ENCODE measurements at regions not wholly inside any gene's neighbourhood (a gene's known extent, or its start where the extent isn't known, plus 50 kb on each side); places are given as distances from the start of the nearest gene placed in this dataset.

DNA sequence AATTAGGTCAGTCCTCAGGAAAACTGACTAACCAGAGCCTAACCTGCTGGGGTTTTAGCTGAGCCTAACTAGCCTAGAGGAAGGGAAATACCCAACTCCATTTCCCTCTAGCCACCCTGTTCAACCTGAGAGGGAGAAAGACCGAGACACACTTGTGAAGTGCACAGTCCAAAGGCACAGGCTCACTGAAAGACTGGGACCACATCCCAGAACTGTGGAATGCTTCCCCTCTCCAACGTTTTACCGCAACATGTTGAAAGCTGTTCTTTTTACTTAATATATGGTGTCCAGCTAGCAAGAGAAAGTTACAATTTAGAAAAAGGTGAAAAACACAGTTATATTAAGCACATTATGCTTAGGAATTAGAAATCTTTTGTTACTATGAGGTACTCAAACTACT lies 76.8 kb upstream of the SIMC1 start:
- ChIA-PET CTCF (no interaction called here), POLR2A (no interaction called here)
- Histone ChIP-seq H3K27me3 (ENCODE audit: insufficient read depth) (no peaks in the 10 kb centered on the region), H3K27ac (ENCODE audit: low read depth in 2 of 2, low read length in 1 of 2) (no peak overlapping the region), H3K36me3 (replicated peaks in 1 of 2; ENCODE audit: control insufficient read depth in 1 of 2, insufficient read depth in 2 of 2, low read length in 1 of 2) (no peaks in the 10 kb centered on the region), H3K4me2 (no peak overlapping the region), H3K9ac (no peak overlapping the region), H2AFZ (ENCODE audit: low read depth) (no peak overlapping the region), H3K9me2 (no peaks in the 10 kb centered on the region), H4K20me1 (ENCODE audit: insufficient read depth) (no peaks in the 10 kb centered on the region), H3K9me3 (no peaks in the 10 kb centered on the region), H3K79me2 (ENCODE audit: insufficient read depth) (no peaks in the 10 kb centered on the region), H3F3A (replicated peaks; ENCODE audit: insufficient read depth) (no peaks in the 10 kb centered on the region), H3K4me3 (ENCODE audit: low read depth in 2 of 2, low read length in 1 of 2) (no peak overlapping the region), H3K4me1 (ENCODE audit: control insufficient read depth in 1 of 2, insufficient read depth in 2 of 2, low read depth in 1 of 2, low read length in 1 of 2) (peaks cover 3% of the 10 kb centered on the region in 2 experiments; a peak in 1 of 4 replicates)
- DNase-seq = no peak
- WGBS (ENCODE audit: low lambda C conversion rate) = 86% methylated on average over 3 of the region's 3 CpGs
- TF ChIP-seq FOXJ3 (CRISPR knock-in tag; IDR thresholded peaks at IDR 0.05) = no peak
- TF ChIP-seq CHD2 (IDR thresholded peaks at IDR 0.05; ENCODE audit: low read length, partially characterized antibody) = no peak
- no peak for TF ChIP-seq YY1 (IDR thresholded peaks at IDR 0.05; ENCODE audit: low read depth)
- no peak for TF ChIP-seq EP300 (IDR thresholded peaks at IDR 0.05; ENCODE audit: borderline replicate concordance in 1 of 2, low read depth in 1 of 2, low read length in 1 of 2)
- no peak for TF ChIP-seq FOSL2 (IDR thresholded peaks at IDR 0.05; ENCODE audit: borderline replicate concordance, low read depth)
- TF ChIP-seq RCOR1 (IDR thresholded peaks at IDR 0.05; ENCODE audit: low read length) = no peak
- no peak for TF ChIP-seq MEF2A (IDR thresholded peaks at IDR 0.05; ENCODE audit: borderline replicate concordance, low read depth)
- TF ChIP-seq GATA2 (CRISPR knock-in tag; IDR thresholded peaks at IDR 0.05) = no peak
- TF ChIP-seq, protein P1, sequence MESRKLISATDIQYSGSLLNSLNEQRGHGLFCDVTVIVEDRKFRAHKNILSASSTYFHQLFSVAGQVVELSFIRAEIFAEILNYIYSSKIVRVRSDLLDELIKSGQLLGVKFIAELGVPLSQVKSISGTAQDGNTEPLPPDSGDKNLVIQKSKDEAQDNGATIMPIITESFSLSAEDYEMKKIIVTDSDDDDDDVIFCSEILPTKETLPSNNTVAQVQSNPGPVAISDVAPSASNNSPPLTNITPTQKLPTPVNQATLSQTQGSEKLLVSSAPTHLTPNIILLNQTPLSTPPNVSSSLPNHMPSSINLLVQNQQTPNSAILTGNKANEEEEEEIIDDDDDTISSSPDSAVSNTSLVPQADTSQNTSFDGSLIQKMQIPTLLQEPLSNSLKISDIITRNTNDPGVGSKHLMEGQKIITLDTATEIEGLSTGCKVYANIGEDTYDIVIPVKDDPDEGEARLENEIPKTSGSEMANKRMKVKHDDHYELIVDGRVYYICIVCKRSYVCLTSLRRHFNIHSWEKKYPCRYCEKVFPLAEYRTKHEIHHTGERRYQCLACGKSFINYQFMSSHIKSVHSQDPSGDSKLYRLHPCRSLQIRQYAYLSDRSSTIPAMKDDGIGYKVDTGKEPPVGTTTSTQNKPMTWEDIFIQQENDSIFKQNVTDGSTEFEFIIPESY (IDR thresholded peaks at IDR 0.05; ENCODE audit: borderline replicate concordance, low read depth) = no peak
- TF ChIP-seq, protein P2, sequence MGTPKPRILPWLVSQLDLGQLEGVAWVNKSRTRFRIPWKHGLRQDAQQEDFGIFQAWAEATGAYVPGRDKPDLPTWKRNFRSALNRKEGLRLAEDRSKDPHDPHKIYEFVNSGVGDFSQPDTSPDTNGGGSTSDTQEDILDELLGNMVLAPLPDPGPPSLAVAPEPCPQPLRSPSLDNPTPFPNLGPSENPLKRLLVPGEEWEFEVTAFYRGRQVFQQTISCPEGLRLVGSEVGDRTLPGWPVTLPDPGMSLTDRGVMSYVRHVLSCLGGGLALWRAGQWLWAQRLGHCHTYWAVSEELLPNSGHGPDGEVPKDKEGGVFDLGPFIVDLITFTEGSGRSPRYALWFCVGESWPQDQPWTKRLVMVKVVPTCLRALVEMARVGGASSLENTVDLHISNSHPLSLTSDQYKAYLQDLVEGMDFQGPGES (IDR thresholded peaks at IDR 0.05; ENCODE audit: low read depth, low read length) = no peak
- no peak for TF ChIP-seq FOXM1 (IDR thresholded peaks at IDR 0.05; ENCODE audit: low read depth)
- TF ChIP-seq, protein P3, sequence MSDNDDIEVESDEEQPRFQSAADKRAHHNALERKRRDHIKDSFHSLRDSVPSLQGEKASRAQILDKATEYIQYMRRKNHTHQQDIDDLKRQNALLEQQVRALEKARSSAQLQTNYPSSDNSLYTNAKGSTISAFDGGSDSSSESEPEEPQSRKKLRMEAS (IDR thresholded peaks at IDR 0.05; ENCODE audit: low read depth) = no peak
- no peak for TF ChIP-seq NRF1 (IDR thresholded peaks at IDR 0.05; ENCODE audit: low read depth, low read length)
- TF ChIP-seq, protein P4, sequence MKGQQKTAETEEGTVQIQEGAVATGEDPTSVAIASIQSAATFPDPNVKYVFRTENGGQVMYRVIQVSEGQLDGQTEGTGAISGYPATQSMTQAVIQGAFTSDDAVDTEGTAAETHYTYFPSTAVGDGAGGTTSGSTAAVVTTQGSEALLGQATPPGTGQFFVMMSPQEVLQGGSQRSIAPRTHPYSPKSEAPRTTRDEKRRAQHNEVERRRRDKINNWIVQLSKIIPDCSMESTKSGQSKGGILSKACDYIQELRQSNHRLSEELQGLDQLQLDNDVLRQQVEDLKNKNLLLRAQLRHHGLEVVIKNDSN (IDR thresholded peaks at IDR 0.05; ENCODE audit: borderline replicate concordance, low read depth) = no peak
- TF ChIP-seq TEAD4 (IDR thresholded peaks at IDR 0.05; ENCODE audit: borderline replicate concordance, insufficient read depth) = no peak
- no peak for TF ChIP-seq TCF12 (IDR thresholded peaks at IDR 0.05)
- TF ChIP-seq, protein P5, sequence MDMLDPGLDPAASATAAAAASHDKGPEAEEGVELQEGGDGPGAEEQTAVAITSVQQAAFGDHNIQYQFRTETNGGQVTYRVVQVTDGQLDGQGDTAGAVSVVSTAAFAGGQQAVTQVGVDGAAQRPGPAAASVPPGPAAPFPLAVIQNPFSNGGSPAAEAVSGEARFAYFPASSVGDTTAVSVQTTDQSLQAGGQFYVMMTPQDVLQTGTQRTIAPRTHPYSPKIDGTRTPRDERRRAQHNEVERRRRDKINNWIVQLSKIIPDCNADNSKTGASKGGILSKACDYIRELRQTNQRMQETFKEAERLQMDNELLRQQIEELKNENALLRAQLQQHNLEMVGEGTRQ (IDR thresholded peaks at IDR 0.05; ENCODE audit: borderline replicate concordance, low read depth, low read length) = no peak
- TF ChIP-seq GABPA (IDR thresholded peaks at IDR 0.05; ENCODE audit: low read depth) = no peak
